Naive thymus-derived CD4-positive, alpha-beta T cell (primary cell): ENCODE measurements at regions not wholly inside any gene's neighbourhood (a gene's known extent, or its start where the extent isn't known, plus 50 kb on each side); places are given as distances from the start of the nearest gene placed in this dataset.
A peak's percentile ranks its signal among the peaks of the same experiment; 100 is the strongest.

Experiments
- ATAC-seq: fragments of 150-1000 bp; cut with Tn5 transposase; 2 replicates; pipeline ENCODE4 v1.10.0; 2021; ENCODE audit warnings: mild to moderate bottlenecking, moderate library complexity
- CTCF ChIA-PET: fragments of 350-600 bp; sonication (Branson Sonifier 250); formaldehyde crosslinking; loops from one replicate; lab custom pipeline; 2021; ENCODE audit warnings: antibody characterized with exemption; lab: Charles Lee
- POLR2A ChIA-PET: fragments of 350-600 bp; sonication (Branson Sonifier 250); formaldehyde crosslinking; loops from one replicate; lab custom pipeline; 2021; ENCODE audit warnings: antibody characterized with exemption, inconsistent platforms; lab: Charles Lee
- DNase-seq, 9 donors: peaks; one replicate each; pipeline versions ENCODE4 v3.0.0 to v3.0.0-alpha.2; 2020 to 2022; ENCODE audit warnings: mixed read lengths in 1 of 9
- H3K27ac ChIP-seq: one replicate; pipeline ENCODE4 v1.7.0; 2013; ENCODE audit warnings: mild to moderate bottlenecking, low read depth, low read length, moderate library complexity
- H3K27me3 ChIP-seq, 2 donors: one replicate each; pipeline ENCODE4 v1.7.0; 2013; ENCODE audit warnings: low read length in 2 of 2, mild to moderate bottlenecking in 2 of 2, moderate library complexity in 2 of 2; ENCODE audit not compliant: control insufficient read depth in 2 of 2, insufficient read depth in 2 of 2
- H3K36me3 ChIP-seq, 3 experiments: 1 replicate in 2 of 3; 2 replicates in 1 of 3; pipeline ENCODE4 v1.7.0; 2013; ENCODE audit warnings: low read length in 3 of 3, mild to moderate bottlenecking in 3 of 3, moderate library complexity in 1 of 3; ENCODE audit not compliant: insufficient read depth in 3 of 3, control insufficient read depth in 2 of 3
- H3K4me1 ChIP-seq, 2 donors: one replicate each; pipeline ENCODE4 v1.7.0; 2013; ENCODE audit warnings: low read length in 2 of 2, mild to moderate bottlenecking in 2 of 2, moderate library complexity in 1 of 2; ENCODE audit not compliant: control insufficient read depth in 2 of 2, insufficient read depth in 2 of 2
- H3K4me3 ChIP-seq: 2 replicates; pipeline ENCODE4 v1.7.0; 2013; ENCODE audit warnings: mild to moderate bottlenecking, low read length
- H3K9me3 ChIP-seq, 3 experiments: 1 replicate in 2 of 3; 2 replicates in 1 of 3; pipeline ENCODE4 v1.7.0; 2013; ENCODE audit warnings: low read length in 3 of 3; ENCODE audit not compliant: control insufficient read depth in 2 of 3
- H3K27ac Mint-ChIP-seq, 9 donors: one replicate each; pipeline ENCODE4 v1.8.0; 2020 to 2022; ENCODE audit warnings: mixed read lengths in 9 of 9, mild to moderate bottlenecking in 8 of 9, moderate library complexity in 5 of 9, inconsistent platforms in 2 of 9
- H3K27me3 Mint-ChIP-seq, 5 donors: one replicate each; pipeline ENCODE4 v1.8.0; 2021 to 2022; ENCODE audit warnings: mixed read lengths in 5 of 5, mild to moderate bottlenecking in 1 of 5
- H3K36me3 Mint-ChIP-seq, 5 donors: one replicate each; pipeline ENCODE4 v1.8.0; 2020 to 2022; ENCODE audit warnings: mixed read lengths in 5 of 5, mild to moderate bottlenecking in 3 of 5, inconsistent platforms in 1 of 5
- H3K4me1 Mint-ChIP-seq, 7 donors: one replicate each; pipeline ENCODE4 v1.8.0; 2020 to 2022; ENCODE audit warnings: mixed read lengths in 7 of 7, mild to moderate bottlenecking in 3 of 7, inconsistent platforms in 1 of 7
- H3K4me3 Mint-ChIP-seq, 10 donors: one replicate each; pipeline ENCODE4 v1.8.0; 2020 to 2022; ENCODE audit warnings: mild to moderate bottlenecking in 10 of 10, mixed read lengths in 10 of 10, moderate library complexity in 6 of 10, inconsistent platforms in 2 of 10
- H3K9me3 Mint-ChIP-seq, 11 donors: one replicate each; pipeline ENCODE4 v1.8.0; 2020 to 2022; ENCODE audit warnings: mixed read lengths in 11 of 11, mild to moderate bottlenecking in 4 of 11, inconsistent platforms in 1 of 11, moderate library complexity in 1 of 11
- intact Hi-C, 2 donors: fragments of 100-400 bp; cut with micrococcal nuclease; formaldehyde crosslinking; loops; one replicate each; pipeline ENCODE4 v1.15.1; 2023

GRCh38 chr3:72085036-72085435 is 300.1 kb upstream of the PROK2 start:
- CTCF ChIA-PET: no interaction called here
- Histone ChIP-seq H3K9me3 (no peaks in the 10 kb centered on the region), H3K27me3 (no peaks in the 10 kb centered on the region), H3K27ac (no peak overlapping the region), H3K4me1 (no peaks in the 10 kb centered on the region), H3K36me3 (no peaks in the 10 kb centered on the region), H3K4me3 (no peak overlapping the region)
- no peak for ATAC-seq
- Mint-ChIP-seq H3K4me3 (no peak overlapping the region), H3K27ac (no peak overlapping the region), H3K27me3 (peaks cover 0 to 4% (median 0%) of the 10 kb centered on the region in 5 donors), H3K36me3 (peaks cover 0 to 2% (median 0%) of the 10 kb centered on the region in 5 donors), H3K4me1 (peaks cover 11 to 25% (median 18%) of the 10 kb centered on the region in 7 donors), H3K9me3 (peaks cover 0 to 1% (median 0%) of the 10 kb centered on the region in 11 donors)
- DNase-seq: no peak
- POLR2A ChIA-PET: no interaction called here
- intact Hi-C loops: no loop called here

- no peaks in the 10 kb centered on the region for H3K27me3 ChIP-seq
- H3K36me3 ChIP-seq: no peaks in the 10 kb centered on the region
- H3K4me3 ChIP-seq: no peak overlapping the region
- intact Hi-C loops: no loop called here
- H3K27ac ChIP-seq: no peak overlapping the region
- Mint-ChIP-seq H3K9me3 (peaks cover 0 to 1% (median 0%) of the 10 kb centered on the region in 11 donors), H3K27me3 (peaks cover 0 to 4% (median 0%) of the 10 kb centered on the region in 5 donors), H3K4me3 (peak overlapping the region in 4 of 10 donors; percentile 29 to 53 (median 39)), H3K36me3 (peaks cover 0 to 4% (median 0%) of the 10 kb centered on the region in 5 donors), H3K4me1 (peaks cover 15 to 37% (median 18%) of the 10 kb centered on the region in 7 donors), H3K27ac (peak overlapping the region in 3 of 9 donors; percentile 32 to 86 (median 39))
- ChIA-PET POLR2A (no interaction called here), CTCF (no interaction called here)
- H3K4me1 ChIP-seq: no peaks in the 10 kb centered on the region
- H3K9me3 ChIP-seq: no peaks in the 10 kb centered on the region
- DNase-seq (peak in 2 of 9 donors; percentile 2 to 22), ATAC-seq (peak; percentile 36)
Observed at GRCh38 chr3:72082776-72083462, 298.0 kb upstream of the PROK2 start.

GRCh38 chr3:72082186-72082715 is 297.3 kb upstream of the PROK2 start:
- peaks cover 0 to 2% (median 0%) of the 10 kb centered on the region in 11 donors for H3K9me3 Mint-ChIP-seq
- no peak overlapping the region for H3K4me3 ChIP-seq
- no peak overlapping the region for H3K27ac Mint-ChIP-seq
- peak overlapping the region in 1 of 10 donors; percentile 8 for H3K4me3 Mint-ChIP-seq
- H3K27me3 Mint-ChIP-seq: peaks cover 0 to 4% (median 0%) of the 10 kb centered on the region in 5 donors
- ATAC-seq (peak; percentile 77), DNase-seq (no peak)
- no peaks in the 10 kb centered on the region for H3K4me1 ChIP-seq
- ChIA-PET POLR2A (no interaction called here), CTCF (no interaction called here)
- peaks cover 0 to 5% (median 0%) of the 10 kb centered on the region in 5 donors for H3K36me3 Mint-ChIP-seq
- H3K27me3 ChIP-seq: no peaks in the 10 kb centered on the region
- H3K4me1 Mint-ChIP-seq: peaks cover 15 to 44% (median 19%) of the 10 kb centered on the region in 7 donors
- intact Hi-C loops: no loop called here
- no peaks in the 10 kb centered on the region for H3K36me3 ChIP-seq
- H3K9me3 ChIP-seq: no peaks in the 10 kb centered on the region
- H3K27ac ChIP-seq: no peak overlapping the region

DNA sequence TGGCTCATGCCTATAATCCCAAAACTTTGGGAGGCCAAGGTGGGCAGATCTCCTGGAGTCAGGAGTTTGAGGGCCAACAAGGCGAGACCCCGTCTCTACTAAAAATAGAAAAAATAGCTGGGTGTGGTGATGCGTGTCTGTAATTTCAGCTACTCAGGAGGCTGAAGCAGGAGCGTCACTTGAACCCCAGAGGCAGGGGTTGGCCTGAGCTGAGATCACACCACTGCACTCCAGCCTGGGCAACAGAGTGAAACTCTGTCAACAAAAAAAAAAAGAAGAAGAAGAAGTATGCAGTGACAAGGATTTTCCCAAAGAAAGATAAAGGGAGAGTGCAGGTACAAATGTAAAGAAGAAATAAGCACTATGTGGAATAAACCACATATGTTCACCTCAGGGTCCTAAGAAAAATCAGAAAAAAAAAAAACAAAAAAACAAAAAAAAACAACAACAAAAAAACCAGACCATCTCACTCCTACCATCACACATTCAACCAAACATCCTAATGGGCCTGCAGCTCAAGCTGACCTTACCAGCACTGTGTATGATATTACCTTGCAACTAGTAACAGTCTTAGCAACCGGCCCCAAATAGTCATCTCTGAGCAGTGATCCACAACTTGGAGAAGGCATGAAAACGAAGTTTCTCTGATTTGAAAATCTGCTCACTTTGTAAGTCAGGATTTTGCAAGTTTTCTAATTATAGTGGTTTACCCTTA is 296.7 kb upstream of the PROK2 start:
- Mint-ChIP-seq H3K36me3 (peaks cover 0 to 8% (median 0%) of the 10 kb centered on the region in 5 donors), H3K4me1 (peaks cover 15 to 46% (median 19%) of the 10 kb centered on the region in 7 donors), H3K9me3 (peaks cover 0 to 8% (median 1%) of the 10 kb centered on the region in 11 donors), H3K27ac (peak overlapping the region in 1 of 9 donors; percentile 34), H3K27me3 (peaks cover 0 to 4% (median 0%) of the 10 kb centered on the region in 5 donors), H3K4me3 (no peak overlapping the region)
- DNase-seq: no peak
- no peaks in the 10 kb centered on the region for H3K4me1 ChIP-seq
- H3K36me3 ChIP-seq: no peaks in the 10 kb centered on the region
- CTCF ChIA-PET: no interaction called here
- ATAC-seq: no peak
- POLR2A ChIA-PET: no interaction called here
- no peak overlapping the region for H3K27ac ChIP-seq
- no peaks in the 10 kb centered on the region for H3K9me3 ChIP-seq
- intact Hi-C loops: no loop called here
- no peak overlapping the region for H3K4me3 ChIP-seq
- no peaks in the 10 kb centered on the region for H3K27me3 ChIP-seq

DNA sequence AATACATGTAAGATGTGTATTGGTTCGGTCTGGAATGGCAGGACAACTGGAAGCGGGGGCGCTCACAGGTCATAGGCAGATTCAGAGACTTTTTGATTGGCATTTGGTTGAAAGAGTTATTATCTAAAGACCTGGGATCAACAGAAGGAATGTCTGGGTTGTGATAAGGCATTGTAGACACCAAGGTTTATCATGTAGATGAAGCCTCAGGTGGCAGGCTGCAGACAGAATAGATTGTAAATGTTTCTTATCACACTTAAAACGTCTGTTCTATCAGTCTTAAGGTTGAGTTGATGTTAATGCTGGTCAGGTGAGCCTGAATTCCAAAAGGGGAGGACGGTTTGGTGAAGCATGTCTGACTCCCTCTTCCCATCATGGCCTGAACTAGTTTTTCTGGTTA is 295.9 kb upstream of the PROK2 start:
- H3K9me3 Mint-ChIP-seq: peaks cover 0 to 15% (median 5%) of the 10 kb centered on the region in 11 donors
- intact Hi-C loops: no loop called here
- Histone ChIP-seq H3K4me3 (no peak overlapping the region), H3K36me3 (no peaks in the 10 kb centered on the region), H3K9me3 (no peaks in the 10 kb centered on the region), H3K27me3 (no peaks in the 10 kb centered on the region), H3K27ac (no peak overlapping the region), H3K4me1 (no peaks in the 10 kb centered on the region)
- H3K4me3 Mint-ChIP-seq: no peak overlapping the region
- peaks cover 0 to 13% (median 0%) of the 10 kb centered on the region in 5 donors for H3K36me3 Mint-ChIP-seq
- ATAC-seq (no peak), DNase-seq (no peak)
- peaks cover 0 to 4% (median 0%) of the 10 kb centered on the region in 5 donors for H3K27me3 Mint-ChIP-seq
- ChIA-PET POLR2A (no interaction called here), CTCF (interaction anchor here (0.8 kb wide), 1 partner anchor 10 kb away, joined by 3 read pairs; no protein-coding TSS in a partner anchor)
- H3K4me1 Mint-ChIP-seq: peaks cover 15 to 42% (median 19%) of the 10 kb centered on the region in 7 donors
- no peak overlapping the region for H3K27ac Mint-ChIP-seq

DNA sequence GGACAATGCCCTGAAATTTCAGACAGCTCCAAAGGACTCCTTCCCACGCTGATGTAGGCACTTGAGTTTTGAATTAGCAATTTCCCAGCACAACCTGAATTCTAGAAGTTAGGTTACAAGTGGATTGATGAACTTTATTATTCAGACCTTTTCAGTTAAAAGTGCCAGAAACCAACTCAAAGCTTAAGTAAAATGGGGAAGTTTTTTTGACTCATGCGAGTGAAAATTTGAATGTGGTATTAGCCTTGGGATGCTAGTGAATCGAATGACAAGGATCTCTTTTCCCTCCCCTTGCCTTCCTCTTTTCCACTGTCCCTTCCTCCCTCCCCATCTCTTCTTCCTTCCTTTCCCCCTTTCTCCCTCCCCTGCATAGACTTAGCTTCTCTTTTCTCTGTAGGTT is 295.1 kb upstream of the PROK2 start:
- Histone ChIP-seq H3K9me3 (peaks cover 0 to 2% (median 0%) of the 10 kb centered on the region in 3 experiments), H3K36me3 (no peaks in the 10 kb centered on the region), H3K27ac (no peak overlapping the region), H3K4me3 (no peak overlapping the region), H3K4me1 (no peaks in the 10 kb centered on the region), H3K27me3 (no peaks in the 10 kb centered on the region)
- peaks cover 15 to 38% (median 19%) of the 10 kb centered on the region in 7 donors for H3K4me1 Mint-ChIP-seq
- DNase-seq (no peak), ATAC-seq (peak; percentile 51)
- H3K4me3 Mint-ChIP-seq: no peak overlapping the region
- peaks cover 0 to 20% (median 3%) of the 10 kb centered on the region in 5 donors for H3K36me3 Mint-ChIP-seq
- peaks cover 0 to 4% (median 0%) of the 10 kb centered on the region in 5 donors for H3K27me3 Mint-ChIP-seq
- intact Hi-C loops: no loop called here
- ChIA-PET CTCF (interaction anchor here (0.8 kb wide), 1 partner anchor 9 kb away, joined by 3 read pairs; no protein-coding TSS in a partner anchor), POLR2A (no interaction called here)
- H3K27ac Mint-ChIP-seq: no peak overlapping the region
- H3K9me3 Mint-ChIP-seq: peaks cover 0 to 23% (median 12%) of the 10 kb centered on the region in 11 donors
